ENCODE measurements at regions not wholly inside any gene's neighbourhood (a gene's known extent, or its start where the extent isn't known, plus 50 kb on each side); places are given as distances from the start of the nearest gene placed in this dataset.

DNA sequence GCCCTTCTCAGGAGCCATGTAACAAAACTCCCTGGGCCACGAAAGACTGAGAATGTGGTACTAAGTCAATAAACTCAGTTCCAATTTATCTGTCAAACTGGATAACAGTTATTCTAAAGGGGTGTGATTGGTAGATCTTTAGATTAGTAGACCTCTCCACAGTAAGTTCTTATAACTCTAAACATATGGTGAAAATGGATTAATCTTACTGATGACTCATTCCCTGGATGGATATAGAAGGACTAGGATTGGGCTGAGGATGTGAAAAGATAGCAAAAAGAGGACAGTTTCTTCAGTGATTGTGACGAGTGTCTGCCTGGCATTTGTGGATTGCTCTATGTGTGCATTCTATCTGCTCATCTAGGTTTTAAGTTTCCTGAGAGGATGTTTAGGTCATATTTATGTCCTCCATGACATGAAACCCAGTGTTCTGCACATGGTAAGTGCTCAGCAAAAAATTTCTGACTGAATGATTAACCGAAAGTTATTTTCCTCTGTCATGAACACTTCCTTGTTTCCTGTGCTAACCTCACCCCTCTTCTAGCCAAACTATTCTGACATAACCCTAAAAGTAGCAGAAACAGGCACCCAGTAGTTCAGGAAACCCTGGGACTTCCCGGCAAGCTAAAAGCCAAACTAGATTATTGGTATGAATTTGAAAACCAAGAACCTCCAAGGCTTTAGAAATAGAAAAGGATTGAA is 397.5 kb upstream of the PLXNA2 start:
- no peaks in the 10 kb centered on the region for H3K9me3 ChIP-seq (ENCODE audit: severe bottlenecking)
- no peak overlapping the region for H3K27ac ChIP-seq
- no peaks in the 10 kb centered on the region for H3K36me3 ChIP-seq
- H3K4me3 ChIP-seq (ENCODE audit: low read depth, low read length) = no peak overlapping the region
- TF ChIP-seq, protein P1, sequence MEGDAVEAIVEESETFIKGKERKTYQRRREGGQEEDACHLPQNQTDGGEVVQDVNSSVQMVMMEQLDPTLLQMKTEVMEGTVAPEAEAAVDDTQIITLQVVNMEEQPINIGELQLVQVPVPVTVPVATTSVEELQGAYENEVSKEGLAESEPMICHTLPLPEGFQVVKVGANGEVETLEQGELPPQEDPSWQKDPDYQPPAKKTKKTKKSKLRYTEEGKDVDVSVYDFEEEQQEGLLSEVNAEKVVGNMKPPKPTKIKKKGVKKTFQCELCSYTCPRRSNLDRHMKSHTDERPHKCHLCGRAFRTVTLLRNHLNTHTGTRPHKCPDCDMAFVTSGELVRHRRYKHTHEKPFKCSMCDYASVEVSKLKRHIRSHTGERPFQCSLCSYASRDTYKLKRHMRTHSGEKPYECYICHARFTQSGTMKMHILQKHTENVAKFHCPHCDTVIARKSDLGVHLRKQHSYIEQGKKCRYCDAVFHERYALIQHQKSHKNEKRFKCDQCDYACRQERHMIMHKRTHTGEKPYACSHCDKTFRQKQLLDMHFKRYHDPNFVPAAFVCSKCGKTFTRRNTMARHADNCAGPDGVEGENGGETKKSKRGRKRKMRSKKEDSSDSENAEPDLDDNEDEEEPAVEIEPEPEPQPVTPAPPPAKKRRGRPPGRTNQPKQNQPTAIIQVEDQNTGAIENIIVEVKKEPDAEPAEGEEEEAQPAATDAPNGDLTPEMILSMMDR (IDR thresholded peaks at IDR 0.05; ENCODE audit: low read depth, low read length) = no peak
- DNase-seq = no peak
- H3K27me3 ChIP-seq (ENCODE audit: insufficient read depth, low read depth, severe bottlenecking) = no peaks in the 10 kb centered on the region

DNA sequence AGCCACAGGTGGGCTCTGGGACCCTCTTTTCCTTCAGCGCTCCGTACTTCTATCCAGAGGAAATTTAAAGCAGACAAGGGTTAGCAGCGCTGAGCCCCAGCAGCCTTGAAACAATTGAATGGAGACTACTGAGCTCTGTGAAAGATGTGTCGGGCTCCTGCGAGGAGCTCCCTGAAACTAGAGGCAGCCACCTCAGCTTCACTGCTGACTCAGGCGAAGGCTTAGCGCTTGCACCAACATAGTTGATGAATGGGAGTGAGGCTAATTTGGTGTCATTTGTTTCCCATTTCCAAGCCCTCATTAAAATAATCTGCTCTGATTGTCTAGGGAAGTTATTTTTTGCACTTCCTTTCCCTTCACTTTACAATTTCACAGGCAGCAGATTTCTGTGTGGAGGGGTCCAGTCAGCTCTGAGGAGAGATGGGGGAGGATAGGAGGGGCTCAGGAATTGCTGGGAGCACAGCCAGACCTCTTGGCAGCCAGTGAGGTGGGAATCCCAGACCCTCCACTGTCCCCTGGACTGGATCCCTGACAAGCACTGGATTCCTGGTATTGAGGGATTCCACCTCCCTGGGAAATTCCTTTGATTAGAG is 398.9 kb upstream of the PLXNA2 start:
- H3K9me3 ChIP-seq (ENCODE audit: severe bottlenecking) = no peaks in the 10 kb centered on the region
- H3K36me3 ChIP-seq = no peaks in the 10 kb centered on the region
- H3K27me3 ChIP-seq (ENCODE audit: insufficient read depth, low read depth, severe bottlenecking) = no peaks in the 10 kb centered on the region
- no peak overlapping the region for H3K27ac ChIP-seq
- no peak for DNase-seq
- H3K4me3 ChIP-seq (ENCODE audit: low read depth, low read length) = no peak overlapping the region
- TF ChIP-seq, protein P1 (IDR thresholded peaks at IDR 0.05; ENCODE audit: low read depth, low read length) = no peak

DNA sequence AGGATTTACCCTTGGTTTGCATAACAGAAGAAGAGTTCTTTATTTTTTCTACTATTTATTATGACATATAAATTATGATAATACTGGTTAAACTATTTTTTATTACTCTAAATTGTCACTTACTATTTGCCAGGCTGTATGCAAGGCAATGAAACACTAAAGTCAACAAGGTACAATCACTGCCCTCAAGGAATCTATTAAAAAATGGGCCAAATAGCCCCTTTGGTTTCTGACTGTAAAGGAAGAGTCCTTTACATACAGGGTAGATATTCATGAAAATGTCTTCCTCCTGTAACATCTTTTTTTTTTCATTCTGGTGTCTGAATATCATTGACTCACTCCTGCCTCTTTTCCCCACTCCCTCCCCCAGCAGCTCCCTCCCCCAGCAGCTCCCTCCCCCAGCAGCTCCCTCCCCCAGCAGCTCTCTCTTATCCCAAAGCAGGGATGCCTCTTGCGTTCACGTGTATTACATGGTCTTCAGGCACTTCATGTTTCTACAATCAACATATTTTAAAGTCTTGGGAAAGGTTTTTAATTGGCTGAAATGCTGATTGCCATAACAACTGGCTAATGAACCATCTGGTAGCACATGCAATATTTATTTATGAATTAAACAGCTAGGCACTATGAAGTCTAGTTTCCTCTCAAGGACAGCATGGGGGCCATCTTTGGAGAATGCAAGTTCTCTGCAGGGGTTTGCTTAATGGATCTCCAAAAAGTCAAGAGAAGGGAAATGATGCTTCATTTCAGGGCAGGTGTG is 400.4 kb upstream of the PLXNA2 start:
- DNase-seq = no peak
- H3K27me3 ChIP-seq (ENCODE audit: insufficient read depth, low read depth, severe bottlenecking) = no peaks in the 10 kb centered on the region

DNA sequence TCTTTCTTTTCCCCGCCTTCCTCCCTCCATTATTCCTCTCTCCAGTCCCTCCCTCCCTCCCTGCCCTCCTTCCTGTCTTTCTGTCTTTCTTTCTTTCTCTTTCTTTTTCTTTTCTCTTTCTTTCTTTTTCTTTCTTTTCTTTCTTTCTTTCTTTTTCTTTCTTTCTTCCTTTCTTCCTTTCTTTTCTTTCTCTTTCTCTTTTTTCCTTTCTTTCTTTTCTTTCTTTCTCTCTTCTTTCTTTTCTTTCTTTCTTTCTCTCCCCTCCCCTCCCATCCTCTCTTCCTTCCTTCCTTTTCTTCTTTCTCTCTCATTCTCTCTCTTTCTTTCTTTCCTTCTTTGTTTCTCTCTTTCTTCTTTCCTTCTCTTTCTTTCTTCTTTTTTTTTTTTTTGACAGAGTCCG is 402.2 kb upstream of the PLXNA2 start:
- TF ChIP-seq, protein P1 (IDR thresholded peaks at IDR 0.05; ENCODE audit: low read depth, low read length) = no peak
- DNase-seq = no peak
- Histone ChIP-seq H3K4me3 (ENCODE audit: low read depth, low read length) (no peak overlapping the region), H3K9me3 (ENCODE audit: severe bottlenecking) (no peaks in the 10 kb centered on the region), H3K27ac (no peak overlapping the region), H3K27me3 (ENCODE audit: insufficient read depth, low read depth, severe bottlenecking) (no peaks in the 10 kb centered on the region), H3K36me3 (no peaks in the 10 kb centered on the region)

More for the DNA sequence above, 400.4 kb upstream of the PLXNA2 start:
- no peak overlapping the region for H3K27ac ChIP-seq
- H3K36me3 ChIP-seq = no peaks in the 10 kb centered on the region
- H3K9me3 ChIP-seq (ENCODE audit: severe bottlenecking) = no peaks in the 10 kb centered on the region
- TF ChIP-seq, protein P1 (IDR thresholded peaks at IDR 0.05; ENCODE audit: low read depth, low read length) = no peak
- no peak overlapping the region for H3K4me3 ChIP-seq (ENCODE audit: low read depth, low read length)

DNA sequence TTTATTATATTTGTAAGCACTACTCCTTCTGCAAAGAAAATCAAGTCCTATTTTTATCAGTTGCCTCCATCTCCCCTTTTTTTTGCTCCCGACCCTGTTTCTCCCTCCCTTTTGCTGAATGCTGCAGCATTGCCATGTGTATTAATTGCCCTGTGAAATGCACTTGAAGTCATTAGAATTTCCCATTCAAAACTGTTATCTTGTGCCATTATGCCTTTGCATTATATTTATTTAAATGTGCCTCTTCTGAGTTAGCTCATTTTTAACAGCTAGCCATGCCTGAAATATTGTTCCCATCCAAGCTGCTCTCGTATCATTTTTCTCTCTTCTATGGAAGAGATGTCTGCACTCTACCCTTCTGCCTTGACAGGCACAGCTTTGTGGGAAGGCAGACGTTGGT is 404.0 kb upstream of the PLXNA2 start:
- no peaks in the 10 kb centered on the region for H3K36me3 ChIP-seq
- DNase-seq = no peak
- TF ChIP-seq, protein P1 (IDR thresholded peaks at IDR 0.05; ENCODE audit: low read depth, low read length) = no peak

More for the DNA sequence above, 404.0 kb upstream of the PLXNA2 start:
- no peaks in the 10 kb centered on the region for H3K9me3 ChIP-seq (ENCODE audit: severe bottlenecking)
- H3K27me3 ChIP-seq (ENCODE audit: insufficient read depth, low read depth, severe bottlenecking) = no peaks in the 10 kb centered on the region
- no peak overlapping the region for H3K27ac ChIP-seq
- H3K4me3 ChIP-seq (ENCODE audit: low read depth, low read length) = no peak overlapping the region

Measured in WERI-Rb-1 (cell line).